COR-L47 (cell line): ENCODE measurements at regions not wholly inside any gene's neighbourhood (a gene's known extent, or its start where the extent isn't known, plus 50 kb on each side); places are given as distances from the start of the nearest gene placed in this dataset.

Experiments
- DNase-seq: peaks from one replicate; lab custom pipeline; 2025; lab: John Stamatoyannopoulos, UW

DNA sequence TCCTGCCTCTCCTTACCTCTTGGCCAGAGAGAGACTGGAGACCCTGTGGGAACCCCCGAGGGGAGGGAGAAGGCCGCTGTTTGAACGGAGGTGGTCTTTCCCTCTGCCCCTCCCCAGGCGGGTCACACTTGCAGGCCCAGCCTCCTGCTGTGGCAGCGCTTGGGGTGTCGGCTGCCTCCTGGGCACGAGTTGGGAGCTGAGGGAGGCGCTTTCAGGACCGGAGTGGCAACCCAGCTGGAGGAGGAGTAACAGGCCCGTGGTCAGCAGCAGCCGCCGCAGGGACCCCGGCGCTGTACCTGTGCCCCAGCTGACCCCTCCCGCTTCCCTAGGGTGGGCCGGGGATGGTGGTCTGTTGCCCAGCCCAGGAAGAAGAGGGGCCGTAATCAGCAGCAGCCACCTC is 278.3 kb downstream of the SEC14L1 start:
- DNase-seq, result no peak

DNA sequence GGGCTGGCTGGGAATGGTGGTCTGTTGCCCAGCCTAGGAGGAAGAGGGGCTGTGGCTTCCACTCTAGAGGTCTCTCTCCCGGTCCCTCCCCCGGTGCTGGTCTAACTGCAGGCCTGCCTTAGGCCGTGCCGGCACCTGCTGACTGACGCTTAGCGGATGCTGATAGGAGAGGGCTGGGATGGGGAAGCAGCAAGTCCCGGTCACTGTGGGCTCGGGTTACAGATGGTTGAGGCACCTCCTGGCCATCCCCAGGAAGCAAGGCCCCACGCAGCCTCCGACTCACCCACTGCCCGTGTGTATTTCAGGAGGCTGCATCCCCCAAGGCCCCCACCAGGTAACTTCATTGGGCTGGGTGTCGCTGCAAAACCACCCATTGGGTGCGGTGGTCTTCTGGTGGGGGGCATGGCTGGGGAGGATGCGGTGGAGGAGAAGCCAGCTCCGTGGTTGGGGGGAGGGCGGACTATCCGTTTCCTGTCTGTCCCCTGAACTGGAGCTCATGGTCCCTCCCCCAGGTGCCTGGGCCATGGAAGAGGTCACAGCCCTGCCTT is 278.9 kb downstream of the SEC14L1 start:
- DNase-seq, result peak; percentile 27

DNA sequence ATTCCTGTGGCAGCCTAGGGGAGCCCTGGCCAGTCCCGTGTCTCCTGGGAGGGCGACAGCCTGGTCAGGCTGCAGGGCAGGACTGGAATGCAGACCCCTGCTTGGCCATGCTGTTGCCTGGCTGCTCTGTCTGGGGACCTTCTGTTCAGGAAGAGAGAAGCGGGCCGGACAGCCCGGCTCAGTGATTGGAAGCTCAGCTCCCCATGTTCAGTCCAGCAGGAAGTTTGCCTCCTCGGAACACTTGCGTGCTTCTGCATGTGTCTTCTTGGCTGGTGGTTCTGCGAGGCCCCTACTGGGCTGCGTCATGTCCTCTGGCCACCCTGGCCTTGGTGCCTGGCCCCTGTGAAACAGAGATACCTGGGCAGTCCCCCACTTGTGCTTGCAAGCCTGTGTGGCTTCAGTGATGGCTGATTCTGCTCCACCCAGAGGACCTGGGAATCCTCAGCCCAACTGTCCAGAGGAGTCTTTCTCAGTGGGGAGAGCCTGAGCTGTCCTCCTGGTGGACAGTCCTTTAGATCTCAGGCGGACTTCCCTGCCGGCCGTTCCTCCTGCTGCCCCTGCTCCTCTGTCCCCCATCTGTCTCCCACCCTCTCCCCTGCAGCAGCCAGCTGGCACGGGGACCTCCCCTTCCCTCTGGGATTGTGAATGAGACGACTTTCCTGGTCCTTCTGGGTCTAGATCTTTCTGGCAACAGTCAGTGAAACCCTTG is 279.5 kb downstream of the SEC14L1 start:
- DNase-seq, result no peak

DNA sequence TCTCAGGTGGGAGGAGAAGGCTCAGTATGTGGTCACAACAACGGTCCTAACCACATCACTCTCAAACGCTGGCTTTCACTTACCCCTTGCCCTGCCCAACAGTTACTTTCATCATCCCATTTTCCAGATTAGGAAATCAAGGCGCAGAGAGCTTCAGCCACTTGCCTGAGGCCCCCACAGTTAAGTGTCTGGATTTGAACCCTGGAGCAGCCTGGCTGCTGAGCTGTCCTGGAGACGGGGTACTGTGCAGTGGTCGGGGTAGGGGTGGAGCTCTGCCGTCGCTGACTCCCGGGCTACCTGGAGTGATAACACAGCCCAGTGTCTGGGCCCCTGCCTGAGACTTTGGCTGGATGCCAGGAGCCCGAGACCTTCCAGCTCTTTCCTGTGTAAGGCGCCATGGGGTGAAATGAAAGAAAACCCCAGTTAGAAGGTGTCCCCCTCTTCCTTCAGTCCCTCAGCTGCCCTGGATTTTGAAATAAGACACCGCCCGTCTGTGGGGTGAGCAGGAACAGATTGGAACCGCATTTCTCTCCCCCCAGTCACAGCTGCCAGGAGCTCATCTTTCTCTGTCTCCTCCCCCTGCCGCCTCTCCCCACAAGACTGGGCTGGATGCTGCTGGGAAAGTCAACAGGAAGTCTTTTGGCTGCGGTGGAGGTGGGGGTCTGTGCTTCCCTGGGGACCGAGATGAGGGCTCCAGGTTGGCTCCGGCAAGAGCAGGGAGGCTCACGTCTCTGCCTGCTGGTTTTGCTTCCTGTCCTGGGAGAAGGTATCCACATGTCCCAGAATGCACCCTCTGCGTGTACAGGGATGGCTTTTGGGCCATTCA is 280.2 kb downstream of the SEC14L1 start:
- DNase-seq, result peak; percentile 94

DNA sequence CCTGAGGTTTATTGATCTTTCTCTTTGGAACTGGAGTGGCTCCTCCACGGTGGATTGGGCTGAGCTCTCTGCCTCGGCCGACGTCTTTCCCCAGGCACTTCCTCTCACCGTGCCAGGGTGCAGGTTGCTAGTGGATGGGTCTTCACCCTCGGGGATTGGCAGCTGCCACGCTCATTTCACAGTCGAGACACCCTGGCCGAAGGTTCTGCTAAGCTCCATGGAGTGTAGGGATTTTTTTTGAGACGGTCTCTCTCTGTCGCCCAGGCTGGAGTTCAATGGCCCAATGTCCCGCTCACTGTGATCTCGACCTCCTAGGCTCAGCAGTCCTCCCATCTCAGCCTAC is 280.8 kb downstream of the SEC14L1 start:
- DNase-seq, result no peak

DNA sequence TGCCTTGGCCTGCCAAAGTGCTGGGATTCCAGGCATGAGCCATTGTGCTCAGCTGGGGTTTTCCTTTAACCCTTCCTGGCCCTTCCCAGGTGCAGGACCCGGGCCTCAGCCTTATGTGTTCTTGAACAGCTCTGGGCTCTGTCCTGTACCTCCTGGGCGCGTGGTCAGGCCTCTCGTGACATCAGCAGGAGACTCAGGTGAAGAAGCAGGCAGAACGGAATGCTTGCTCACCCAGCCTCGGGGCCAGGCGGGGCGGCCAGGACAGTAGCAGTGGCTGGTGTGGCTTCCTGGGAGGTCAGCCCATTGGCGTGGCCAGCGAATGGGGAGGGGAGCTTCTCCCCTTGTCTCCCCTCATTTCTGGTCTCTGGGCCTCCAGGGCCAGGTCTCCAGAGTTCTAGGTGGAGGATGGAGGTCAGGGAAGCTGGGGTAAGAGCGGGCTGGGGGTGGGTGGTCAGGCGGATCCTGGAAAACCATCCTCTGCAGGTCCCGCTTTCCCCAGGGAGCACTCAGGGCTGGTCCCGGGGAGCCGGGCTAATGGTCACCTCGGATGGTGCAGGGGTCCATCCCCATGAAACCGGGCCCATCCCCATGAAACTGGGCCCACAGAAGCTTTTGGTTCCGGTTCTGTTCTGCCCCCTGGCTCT is 281.5 kb downstream of the SEC14L1 start:
- DNase-seq, result no peak

DNA sequence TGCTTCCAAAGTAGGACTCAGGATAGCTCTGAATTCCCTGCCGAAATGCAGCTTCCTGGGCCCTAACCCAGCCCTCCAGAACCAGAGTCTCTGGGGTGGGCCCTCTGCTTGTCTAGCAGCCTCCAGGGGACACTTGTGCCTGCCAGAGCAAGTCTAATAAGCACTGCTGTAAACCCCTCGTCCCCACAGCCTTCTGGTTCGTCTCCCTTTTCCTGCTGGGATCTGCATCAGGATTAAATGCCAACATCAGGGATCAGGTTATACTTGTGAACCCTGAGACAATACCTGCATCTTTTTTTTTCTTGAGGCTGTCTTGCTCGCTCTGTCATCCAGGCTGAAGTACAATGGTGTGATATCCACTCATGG is 282.0 kb downstream of the SEC14L1 start:
- no peak for DNase-seq

DNA sequence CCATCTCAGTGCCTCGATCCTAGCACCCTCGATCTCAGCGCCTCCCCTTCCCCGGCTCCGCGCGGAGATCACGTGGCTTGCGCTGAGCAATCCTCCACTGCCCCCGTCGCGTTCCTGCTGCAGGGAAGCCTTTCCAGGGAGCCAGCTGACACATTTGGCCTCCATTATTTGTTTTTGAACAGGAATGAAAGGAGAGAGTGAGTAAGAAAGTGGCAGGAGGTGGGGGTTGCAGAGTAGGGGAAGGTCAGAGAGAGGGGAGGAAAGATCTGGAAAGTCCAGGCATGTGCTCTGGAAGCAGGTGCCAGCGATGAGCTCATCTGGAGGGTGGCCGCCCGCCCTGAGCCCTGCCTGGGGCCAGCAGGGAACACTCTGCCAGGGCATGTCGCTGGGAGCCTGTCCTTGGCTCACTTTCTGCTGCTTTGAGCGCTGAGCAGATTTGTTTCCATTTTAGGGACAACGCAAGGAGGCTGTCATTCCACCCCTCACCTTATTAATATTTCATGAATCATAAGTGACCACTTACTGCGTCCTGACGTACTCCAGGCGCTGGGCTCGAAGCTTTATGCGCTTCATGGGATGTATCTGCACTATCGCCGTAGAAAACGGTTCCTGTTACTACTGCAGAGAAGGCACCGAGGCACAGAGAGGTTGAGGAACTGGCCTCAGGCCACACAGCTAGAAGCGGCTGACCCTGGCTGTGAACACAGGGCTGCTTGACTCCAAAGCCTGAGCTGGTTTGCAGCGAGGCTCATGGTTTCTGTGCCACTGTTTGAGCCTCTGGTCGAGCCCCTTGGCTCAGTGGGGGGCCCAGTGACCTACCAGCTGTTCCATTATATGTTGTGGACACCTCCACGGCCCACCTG is 283.1 kb downstream of the SEC14L1 start:
- no peak for DNase-seq

DNA sequence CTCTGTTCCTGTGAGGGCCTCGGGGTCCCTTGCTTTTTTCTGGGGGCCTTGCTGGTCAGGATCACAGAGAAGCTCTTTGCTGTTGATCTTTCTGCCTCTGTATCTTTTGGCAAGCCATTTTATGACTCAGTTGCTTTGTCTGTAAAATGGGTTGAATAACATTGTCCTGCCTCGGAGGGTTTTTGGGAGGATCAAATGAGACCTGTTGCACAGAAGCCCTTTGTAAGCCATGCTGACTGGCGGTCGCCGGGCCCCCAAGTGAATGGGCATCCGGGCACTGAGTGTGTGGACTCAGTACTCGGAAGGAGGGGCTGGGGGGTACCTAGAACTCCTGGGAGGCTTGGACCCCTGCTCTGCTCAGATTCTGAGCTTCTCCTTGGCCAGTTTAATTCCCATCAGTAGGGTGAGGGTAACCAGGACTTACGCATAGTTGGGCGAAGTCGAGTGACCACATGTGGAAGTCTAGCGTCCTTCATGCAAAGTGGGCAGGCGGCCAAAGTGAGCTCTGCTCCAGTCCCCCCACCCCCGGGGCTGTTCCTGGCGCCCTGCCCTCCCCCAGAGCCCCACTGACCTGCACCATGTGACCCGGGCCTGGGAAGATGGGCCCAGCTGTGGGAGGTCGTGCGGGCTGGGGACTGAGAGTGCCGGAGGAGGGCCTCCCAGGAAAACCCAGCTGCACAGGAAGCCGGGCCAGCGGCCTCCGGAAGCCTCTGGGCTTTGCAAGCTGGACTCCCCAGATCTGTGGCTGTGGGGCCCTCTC is 284.0 kb downstream of the SEC14L1 start:
- no peak for DNase-seq

DNA sequence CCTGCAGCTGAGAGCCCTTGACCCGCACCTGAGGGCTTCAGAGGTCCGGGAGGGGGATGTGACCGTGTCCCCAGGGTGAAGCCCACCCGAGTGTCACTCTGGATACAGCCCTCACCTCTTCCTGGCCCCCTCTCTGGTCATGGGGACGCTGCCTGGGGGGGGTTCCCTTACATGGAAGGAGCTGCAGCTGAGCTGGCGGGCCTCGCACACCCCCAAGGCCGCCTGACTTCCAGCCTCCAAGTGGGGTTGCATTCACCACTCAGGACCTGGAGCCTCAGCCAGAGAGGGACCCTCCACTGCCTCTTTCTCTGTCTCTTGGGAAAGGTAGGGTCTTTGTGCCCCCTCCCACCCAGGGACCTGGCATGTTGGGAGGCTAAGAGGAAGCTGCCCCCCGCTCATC is 284.6 kb downstream of the SEC14L1 start:
- no peak for DNase-seq

DNA sequence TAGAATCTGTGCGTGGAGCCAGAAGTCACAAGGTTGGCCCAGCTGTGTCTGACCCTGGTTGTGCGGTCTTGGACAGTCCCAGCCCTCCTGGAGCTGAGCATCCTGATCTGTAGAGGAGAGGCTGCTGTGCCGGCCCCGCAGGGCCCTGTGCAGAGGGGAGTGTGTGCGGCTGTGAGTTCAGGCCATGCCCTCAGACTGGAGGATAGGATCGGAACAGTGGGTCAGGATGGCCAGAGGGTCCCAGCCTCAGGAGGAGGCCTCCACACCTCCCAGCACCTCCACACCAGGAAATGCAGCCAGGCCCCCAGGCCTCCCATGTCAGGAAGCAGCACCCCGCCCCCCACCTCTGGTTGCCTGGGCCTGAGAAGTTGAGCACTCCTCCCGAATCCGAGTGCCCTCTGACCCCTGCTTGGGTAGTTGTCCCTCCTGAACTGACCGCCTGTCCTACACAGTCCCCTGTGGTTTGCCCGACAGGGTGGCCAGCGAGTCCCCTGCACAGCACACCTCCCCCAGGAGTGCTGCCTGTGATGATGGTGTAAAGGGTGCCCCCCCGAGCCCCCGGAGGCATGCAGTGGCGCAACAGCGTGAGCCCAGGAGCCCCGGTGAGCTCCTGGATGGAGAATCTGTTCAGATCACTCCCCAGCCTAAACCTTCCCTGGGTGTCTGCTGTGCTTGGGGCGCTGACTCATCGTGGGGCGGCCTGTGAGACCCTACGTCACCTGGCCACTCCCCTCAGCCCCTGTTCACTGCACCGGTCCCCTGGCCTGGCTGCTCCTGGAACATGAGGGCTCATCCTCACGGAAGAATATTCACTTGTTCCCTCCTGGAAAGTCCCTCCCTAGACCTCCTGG is 285.2 kb downstream of the SEC14L1 start:
- no peak for DNase-seq

DNA sequence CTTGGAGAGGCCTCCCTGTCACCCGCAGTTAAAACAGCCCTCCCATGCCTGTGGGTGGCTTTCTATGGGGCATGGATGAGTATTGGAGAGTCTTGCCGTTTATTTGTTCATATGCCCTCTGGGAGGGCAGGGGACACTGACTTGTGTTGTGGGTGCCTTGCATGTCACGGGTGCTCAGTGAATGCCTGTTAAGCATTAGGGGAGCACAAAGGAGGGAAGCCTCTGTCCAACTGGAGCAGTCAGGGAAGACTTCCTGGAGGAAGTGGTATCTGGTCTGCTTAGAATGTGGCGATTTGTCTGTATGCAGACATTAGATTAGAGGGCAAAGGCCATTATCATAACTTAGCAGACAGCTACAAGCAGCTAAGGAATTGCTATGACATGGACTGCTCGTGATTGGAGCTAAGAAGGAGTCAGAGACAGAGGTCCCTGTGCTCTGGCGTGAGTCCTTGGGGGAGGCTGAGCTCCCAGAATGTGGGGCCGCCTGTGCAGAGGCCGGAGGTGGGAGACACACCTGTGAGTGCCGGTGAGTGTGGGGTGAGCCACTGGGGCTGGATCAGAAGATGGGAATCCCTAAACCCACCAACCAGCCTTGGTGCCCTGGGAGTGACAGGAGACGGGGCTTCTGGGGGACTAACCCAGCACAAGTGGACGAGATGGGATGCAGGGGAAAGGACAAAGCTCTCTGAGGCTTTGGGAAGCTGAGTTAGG is 286.1 kb downstream of the SEC14L1 start:
- no peak for DNase-seq

DNA sequence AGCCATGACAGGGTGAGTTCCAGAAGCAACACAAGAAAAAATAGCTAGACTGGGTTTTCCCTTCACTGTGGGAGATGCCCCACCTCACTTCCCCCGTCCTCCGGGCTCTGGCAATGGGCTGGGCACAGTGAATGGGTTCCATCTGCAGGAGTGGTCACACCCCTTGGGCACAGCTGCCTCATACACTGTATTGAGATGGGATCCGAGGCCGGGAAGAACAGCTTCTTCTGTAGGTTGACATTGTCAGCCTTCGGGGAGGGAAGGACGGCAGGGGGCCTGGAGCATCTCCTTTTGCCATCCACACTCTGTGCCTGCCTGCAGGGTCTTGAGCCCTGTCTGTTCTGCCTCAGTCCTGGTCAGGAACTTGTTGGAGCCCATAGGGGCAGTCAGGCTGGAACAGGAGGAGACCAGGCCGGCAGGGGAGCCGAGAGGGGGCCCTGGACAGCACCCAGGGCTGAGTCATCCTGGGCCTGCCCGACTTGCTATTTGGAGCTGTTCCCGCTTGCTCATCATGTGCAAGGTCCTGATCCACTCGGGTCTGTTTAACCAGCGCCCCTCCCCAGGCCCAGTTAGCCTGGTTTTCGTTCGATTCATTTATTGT is 286.7 kb downstream of the SEC14L1 start:
- no peak for DNase-seq

DNA sequence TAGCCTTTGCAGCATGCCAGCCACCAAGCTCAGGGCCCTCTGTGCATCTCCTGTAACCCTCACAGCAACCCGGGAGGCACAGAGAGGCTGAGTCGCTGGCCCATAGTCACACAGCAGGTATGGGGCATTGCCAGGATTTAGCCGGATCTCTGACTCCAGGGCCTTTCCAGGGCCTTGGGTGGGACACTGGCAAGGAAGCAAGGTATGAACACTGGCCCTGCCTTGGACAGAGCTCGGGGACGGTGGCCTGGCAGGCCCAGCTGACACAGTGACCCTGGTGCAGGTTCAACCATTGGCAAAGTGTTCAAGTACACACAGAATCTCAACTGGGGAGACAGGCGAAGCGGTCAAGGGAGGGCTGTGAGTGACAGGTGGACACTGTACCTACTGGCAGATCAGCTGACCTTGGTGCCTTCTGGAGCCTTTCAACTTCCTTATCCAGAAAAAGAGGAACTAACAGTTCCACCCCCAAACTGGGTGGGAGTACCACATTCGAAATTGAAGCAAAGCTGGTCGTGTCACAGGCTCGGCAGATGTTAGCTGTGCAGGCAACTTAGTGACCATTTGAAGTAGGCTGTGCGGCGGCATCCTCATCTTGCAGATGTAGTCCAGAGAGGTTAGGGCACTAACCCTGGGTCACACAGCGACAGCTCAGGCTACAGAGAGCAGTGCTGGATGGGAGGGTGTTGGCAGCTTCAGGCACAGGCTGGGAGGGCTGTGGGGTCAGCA is 287.4 kb downstream of the SEC14L1 start:
- no peak for DNase-seq

DNA sequence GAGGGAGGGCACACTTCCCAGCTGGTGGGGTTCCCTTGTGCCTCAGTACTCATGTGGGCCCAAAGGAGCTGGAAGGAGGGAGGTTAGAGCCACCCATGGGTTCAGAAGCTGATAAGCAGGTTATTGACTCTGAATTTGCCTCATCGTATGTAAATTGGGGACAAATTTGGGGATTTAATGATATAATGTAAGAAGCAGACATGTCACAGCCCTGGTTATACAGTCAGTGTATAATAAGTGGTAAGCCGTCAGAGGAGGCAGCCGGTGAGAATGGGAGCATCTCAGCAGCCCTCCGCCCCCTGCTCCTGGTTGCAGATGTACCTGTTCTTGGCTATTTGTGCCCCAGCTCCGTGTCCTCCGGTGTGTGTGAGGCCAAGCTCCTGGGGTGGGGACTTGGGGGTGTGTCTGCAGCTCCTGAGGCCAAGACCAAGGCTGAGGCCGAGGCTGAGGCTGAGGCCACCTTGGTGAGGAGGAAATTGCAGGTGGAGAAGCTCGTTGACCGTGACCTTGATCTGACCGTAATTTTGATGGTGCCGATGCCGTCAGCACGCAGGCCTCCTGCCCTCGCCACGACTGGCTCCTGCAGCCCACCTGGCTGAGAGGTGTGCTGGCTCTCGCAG is 288.1 kb downstream of the SEC14L1 start:
- no peak for DNase-seq

DNA sequence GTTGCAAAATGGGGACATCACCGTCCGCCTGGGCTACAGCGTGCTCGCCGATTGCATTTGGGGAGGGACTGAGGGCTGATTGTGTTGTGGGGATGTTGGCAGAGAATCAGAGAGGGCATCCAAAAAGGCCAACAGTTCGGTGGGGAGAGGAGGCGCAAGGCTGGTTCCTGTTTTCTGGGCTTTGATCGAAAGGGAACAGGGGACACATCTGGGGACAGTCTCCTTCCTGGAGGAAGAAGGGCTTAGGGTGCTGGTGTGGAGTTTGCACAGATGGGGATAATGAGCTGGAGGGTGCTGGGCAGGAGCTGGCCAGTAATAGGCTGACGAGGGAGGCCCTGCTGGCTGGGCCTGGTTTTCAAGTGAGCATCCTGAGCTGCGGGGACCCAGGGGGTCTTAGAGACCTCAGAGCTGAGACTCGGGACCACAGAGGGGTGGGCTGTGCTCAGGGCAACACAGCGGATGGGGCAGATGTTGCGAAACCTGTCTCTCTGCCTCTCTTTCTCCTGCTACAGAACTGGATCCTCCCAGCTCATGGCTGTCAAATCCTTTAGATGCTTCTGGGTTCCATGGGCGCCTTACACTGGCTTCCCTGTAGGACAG is 288.7 kb downstream of the SEC14L1 start:
- DNase-seq, result no peak

DNA sequence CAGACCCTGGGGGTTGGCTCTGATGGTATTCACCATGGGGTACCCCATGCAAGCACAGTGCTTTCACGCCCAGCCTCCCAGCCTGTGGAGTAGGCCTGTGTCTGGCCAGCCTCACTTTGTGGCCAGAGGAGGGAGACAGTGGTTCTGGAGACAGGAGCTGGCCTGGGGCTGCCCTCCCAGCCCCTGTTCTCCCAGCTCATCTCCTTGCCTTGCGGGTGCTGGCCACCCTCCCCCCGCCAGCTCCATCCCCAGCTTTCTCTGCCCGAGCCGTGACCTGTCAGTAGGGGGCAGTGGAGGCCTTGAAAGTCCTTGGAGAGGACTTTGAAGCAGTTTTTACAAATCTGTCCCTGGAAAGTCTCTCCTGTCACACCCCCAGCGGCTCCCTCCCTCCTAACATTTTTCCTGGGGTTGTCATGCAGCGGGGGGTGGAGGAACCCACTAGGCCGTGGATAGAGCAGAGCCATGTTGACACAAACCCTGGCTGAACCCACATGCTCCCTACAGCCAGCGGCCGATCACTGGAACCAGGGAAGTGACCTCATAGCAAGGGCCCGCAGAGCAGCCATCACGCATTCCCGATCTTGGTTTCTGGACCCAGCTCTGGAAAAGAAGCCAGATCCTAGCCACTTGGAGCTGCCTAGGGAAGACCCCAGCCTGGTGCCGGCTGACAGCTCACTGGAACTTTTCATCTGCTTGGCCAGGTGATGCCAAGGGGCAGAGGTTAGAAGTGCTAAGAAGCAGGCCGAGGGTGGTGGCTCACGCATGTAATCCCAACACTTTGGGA is 289.4 kb downstream of the SEC14L1 start:
- peak; percentile 45 for DNase-seq
